Mammary epithelial cell (primary cell): ENCODE measurements at regions not wholly inside any gene's neighbourhood (a gene's known extent, or its start where the extent isn't known, plus 50 kb on each side); places are given as distances from the start of the nearest gene placed in this dataset.

Source experiments
- EZH2 ChIP-seq: IDR thresholded peaks from 2 replicates; pipeline ENCODE4 v1.6.1; 2012; ENCODE audit warnings: low read length, inconsistent platforms, borderline replicate concordance
- TF ChIP-seq, protein P1 (sequence below), 2 donors: IDR thresholded peaks in 1 of 2; conservative IDR thresholded peaks in 1 of 2; 2 replicates each; pipeline ENCODE4 v1.5.1; 2011 to 2012; ENCODE audit warnings: inconsistent platforms in 2 of 2, low read length in 2 of 2, mild to moderate bottlenecking in 2 of 2, control low read depth in 1 of 2, low read depth in 1 of 2; ENCODE audit not compliant: insufficient read depth in 1 of 2; ENCODE audit errors: extremely low read depth in 1 of 2

DNA sequence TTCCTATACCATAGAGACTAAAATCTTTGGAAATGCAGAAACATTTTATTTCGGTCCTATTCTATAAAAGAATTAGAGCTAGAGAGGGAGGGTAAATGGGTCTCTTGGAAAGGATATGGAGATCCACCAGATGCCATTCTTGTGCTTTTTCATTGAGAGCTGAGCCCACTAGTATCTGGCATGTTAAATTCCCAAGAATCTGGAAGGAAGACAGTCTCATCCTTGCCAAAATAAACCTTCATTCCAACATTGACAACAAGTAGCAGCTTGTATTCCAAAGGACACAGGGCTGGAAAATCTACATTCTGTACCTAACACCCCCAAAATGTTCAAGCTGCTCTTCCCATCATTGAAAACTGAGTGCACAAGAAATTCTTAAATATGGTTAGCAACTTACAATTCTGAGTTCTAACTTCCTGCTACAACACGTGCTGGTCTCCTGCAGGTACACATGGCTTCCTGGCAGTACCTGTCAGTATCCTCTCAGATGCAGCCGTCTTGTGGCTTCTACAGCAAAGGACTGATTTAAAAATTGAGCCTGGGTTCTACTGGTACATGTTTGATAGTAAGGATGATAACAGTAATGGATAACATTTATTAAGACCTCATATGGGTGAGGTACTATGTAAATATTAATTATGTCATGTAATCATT, 348.1 kb downstream of the SV2B start:
- TF ChIP-seq, protein P1, sequence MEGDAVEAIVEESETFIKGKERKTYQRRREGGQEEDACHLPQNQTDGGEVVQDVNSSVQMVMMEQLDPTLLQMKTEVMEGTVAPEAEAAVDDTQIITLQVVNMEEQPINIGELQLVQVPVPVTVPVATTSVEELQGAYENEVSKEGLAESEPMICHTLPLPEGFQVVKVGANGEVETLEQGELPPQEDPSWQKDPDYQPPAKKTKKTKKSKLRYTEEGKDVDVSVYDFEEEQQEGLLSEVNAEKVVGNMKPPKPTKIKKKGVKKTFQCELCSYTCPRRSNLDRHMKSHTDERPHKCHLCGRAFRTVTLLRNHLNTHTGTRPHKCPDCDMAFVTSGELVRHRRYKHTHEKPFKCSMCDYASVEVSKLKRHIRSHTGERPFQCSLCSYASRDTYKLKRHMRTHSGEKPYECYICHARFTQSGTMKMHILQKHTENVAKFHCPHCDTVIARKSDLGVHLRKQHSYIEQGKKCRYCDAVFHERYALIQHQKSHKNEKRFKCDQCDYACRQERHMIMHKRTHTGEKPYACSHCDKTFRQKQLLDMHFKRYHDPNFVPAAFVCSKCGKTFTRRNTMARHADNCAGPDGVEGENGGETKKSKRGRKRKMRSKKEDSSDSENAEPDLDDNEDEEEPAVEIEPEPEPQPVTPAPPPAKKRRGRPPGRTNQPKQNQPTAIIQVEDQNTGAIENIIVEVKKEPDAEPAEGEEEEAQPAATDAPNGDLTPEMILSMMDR (conservative IDR thresholded peaks at IDR 0.05 in 1 of 2, IDR thresholded peaks at IDR 0.05 in 1 of 2; ENCODE audit: extremely low read depth in 1 of 2, insufficient read depth in 1 of 2, low read depth in 1 of 2, low read length in 2 of 2): no peak
- TF ChIP-seq EZH2: no peak
